ENCODE measurements at regions not wholly inside any gene's neighbourhood (a gene's known extent, or its start where the extent isn't known, plus 50 kb on each side); places are given as distances from the start of the nearest gene placed in this dataset.

DNA sequence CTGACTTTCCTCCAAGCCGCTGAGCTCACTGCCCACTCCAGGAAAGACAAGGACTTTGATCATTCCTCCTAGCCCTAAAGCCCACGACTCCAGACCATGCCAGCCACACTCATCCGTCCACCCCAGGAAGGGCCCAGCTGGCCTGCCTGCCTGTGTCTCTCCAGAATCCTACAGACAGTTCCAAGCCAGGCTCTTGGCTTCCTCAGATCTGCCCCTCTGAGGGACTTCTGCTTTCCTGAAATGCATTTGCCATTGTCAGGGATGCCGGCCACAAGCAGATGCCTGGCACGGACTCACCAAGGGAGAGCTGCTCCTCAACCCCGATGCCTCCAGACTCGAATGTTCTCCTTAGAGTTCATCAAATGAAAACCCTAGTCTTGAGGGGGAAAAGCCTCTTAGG, 155.8 kb downstream of the OAT start:
- ChIA-PET CTCF (interaction anchor here (0.6 kb wide), 1 partner anchor 126 kb away, joined by 3 read pairs; no protein-coding TSS in a partner anchor), POLR2A (no interaction called here)
- H3K9me3 ChIP-seq (ENCODE audit: control insufficient read depth, insufficient read depth, low read length) = peaks cover 10% of the 10 kb centered on the region
- H3K27me3 ChIP-seq (ENCODE audit: control insufficient read depth, insufficient read depth, low read length) = no peaks in the 10 kb centered on the region
- no peak overlapping the region for H3K4me3 ChIP-seq (ENCODE audit: low read depth, low read length)
- no peak for TF ChIP-seq CTCF (IDR thresholded peaks at IDR 0.05; ENCODE audit: low read depth, low read length)
- no peak for DNase-seq (ENCODE audit: low read depth, low spot score)
- H3K27ac ChIP-seq (ENCODE audit: low read depth, low read length) = no peak overlapping the region

DNA sequence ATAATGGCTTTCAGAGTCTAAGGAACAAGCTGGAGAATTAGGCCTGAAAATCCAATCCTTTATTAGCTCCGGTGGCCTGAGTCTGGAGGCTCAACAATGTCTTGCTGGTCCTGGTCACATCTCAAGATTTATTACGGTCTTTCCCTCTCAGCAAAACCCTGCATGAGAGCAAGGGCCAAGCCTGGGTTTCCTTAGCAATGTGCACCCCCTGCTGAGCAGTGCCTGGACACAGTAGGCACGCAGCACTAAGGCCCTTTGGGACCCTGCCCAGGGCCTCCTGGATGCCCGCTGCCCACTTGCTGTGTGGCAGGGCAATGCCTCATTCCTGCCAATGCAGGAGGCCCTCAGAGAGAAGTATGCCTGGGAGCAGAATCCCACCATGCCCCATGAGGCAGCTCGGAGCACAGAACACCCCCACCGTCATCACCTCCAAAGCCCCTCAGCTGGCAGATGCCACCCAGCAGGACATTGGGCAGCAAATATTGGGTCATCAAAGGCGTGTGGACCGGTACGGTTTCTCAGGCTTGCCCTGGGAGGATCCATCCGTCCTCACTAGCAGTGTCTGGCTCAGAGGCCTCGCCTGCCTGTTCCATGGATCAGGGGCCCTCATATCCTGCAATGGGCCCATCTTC, 156.4 kb downstream of the OAT start:
- peaks cover 10% of the 10 kb centered on the region for H3K9me3 ChIP-seq (ENCODE audit: control insufficient read depth, insufficient read depth, low read length)
- no peaks in the 10 kb centered on the region for H3K27me3 ChIP-seq (ENCODE audit: control insufficient read depth, insufficient read depth, low read length)
- DNase-seq (ENCODE audit: low read depth, low spot score) = no peak
- ChIA-PET POLR2A (no interaction called here), CTCF (interaction anchor here (1.1 to 1.3 kb wide), 2 partner anchors 128 to 268 kb away, joined by 3 to 4 read pairs; no protein-coding TSS in a partner anchor)
- no peak for TF ChIP-seq CTCF (IDR thresholded peaks at IDR 0.05; ENCODE audit: low read depth, low read length)
- H3K27ac ChIP-seq (ENCODE audit: low read depth, low read length) = no peak overlapping the region
- H3K4me3 ChIP-seq (ENCODE audit: low read depth, low read length) = no peak overlapping the region

DNA sequence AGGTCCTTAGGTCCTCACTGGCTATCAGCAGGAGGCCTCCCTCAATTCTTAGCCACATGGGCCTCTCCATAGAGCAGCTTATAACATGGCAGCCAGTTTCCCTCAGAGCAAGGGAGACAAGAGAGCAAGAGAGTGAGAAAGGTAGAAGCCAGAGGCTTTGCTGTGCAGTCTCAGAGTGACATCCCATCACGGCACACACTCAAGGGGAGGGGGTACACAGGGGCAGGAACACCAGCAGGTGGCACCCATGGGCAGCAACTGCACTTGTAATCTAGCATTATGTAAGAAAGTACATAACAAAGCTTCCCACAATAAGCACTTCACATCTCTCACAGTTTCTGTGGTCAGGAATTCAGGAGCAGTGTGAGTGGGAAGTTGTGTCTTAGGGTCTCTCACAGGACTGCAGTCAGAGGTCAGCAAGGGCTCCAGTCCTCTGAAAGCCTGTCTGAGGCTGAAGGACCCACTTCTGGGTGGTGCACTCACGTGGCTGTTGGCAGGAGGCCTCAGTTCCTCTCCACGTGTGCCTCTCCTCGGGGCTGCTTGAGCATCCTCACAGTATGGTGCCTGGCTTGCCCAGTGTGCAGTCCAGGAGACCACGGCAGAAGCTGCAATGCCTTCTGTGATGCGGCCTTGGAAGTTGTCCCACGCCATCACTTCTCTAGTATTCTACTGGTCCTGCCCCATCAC, 159.4 kb downstream of the OAT start:
- POLR2A ChIA-PET = no interaction called here
- CTCF ChIA-PET = interaction anchor here (0.5 to 2.2 kb wide), 5 partner anchors 95 to 279 kb away, joined by 3 to 21 read pairs (median 3); no protein-coding TSS in a partner anchor
- Histone ChIP-seq H3K27ac (ENCODE audit: low read depth, low read length) (no peak overlapping the region), H3K4me3 (ENCODE audit: low read depth, low read length) (no peak overlapping the region), H3K27me3 (ENCODE audit: control insufficient read depth, insufficient read depth, low read length) (no peaks in the 10 kb centered on the region), H3K9me3 (ENCODE audit: control insufficient read depth, insufficient read depth, low read length) (peaks cover 4% of the 10 kb centered on the region; the same call in 1 of the 2 replicates)
- peak; percentile 28; the same call in 1 of the 2 replicates for TF ChIP-seq CTCF (IDR thresholded peaks at IDR 0.05; ENCODE audit: low read depth, low read length)
- no peak for DNase-seq (ENCODE audit: low read depth, low spot score)

DNA sequence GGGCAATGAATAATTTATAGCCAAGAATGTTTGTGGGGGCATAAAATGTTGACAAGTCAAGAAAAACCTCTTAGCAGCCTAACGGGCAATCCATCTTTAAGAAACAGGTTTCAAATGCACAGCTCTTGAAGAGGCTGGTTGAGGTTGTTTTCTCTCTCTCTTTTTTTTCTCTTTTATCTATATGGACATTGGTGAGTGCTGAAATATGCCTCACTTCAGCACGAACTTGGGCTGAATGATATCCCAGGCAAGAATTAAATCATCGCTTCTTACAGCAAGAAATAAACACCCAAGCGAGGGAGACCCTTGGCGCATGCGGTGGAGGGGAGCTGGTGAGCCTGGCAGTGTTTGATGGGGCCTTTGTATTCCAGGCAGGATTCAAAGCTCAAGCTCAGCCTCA, 160.9 kb downstream of the OAT start:
- DNase-seq (ENCODE audit: low read depth, low spot score) = no peak
- no peaks in the 10 kb centered on the region for H3K27me3 ChIP-seq (ENCODE audit: control insufficient read depth, insufficient read depth, low read length)
- TF ChIP-seq CTCF (IDR thresholded peaks at IDR 0.05; ENCODE audit: low read depth, low read length) = no peak
- H3K4me3 ChIP-seq (ENCODE audit: low read depth, low read length) = no peak overlapping the region
- no peak overlapping the region for H3K27ac ChIP-seq (ENCODE audit: low read depth, low read length)
- ChIA-PET CTCF (interaction anchor here (2.2 kb wide), 1 partner anchor 132 kb away, joined by 21 read pairs; no protein-coding TSS in a partner anchor), POLR2A (no interaction called here)
- H3K9me3 ChIP-seq (ENCODE audit: control insufficient read depth, insufficient read depth, low read length) = peaks cover 4% of the 10 kb centered on the region; the same call in 1 of the 2 replicates

DNA sequence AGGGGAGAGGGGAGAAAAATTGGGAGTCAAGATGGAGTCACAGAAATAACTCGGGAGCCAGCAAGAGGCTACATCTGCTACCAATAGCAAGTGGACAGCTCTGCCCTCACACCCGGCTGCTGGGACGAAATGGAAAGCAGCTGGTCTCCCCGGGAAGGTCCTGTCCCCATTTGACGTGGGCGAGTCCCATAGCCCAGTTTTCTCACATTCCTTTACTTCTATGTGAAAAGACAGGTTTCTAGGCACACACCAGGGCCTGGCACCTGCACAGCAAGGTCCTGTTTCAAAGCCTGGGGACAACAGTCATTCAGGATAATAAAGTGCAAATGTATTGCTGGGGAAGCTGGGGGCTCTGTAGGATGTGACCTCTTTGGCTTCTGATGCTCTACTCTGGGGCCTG, 162.6 kb downstream of the OAT start:
- Histone ChIP-seq H3K4me3 (ENCODE audit: low read depth, low read length) (no peak overlapping the region), H3K27me3 (ENCODE audit: control insufficient read depth, insufficient read depth, low read length) (no peaks in the 10 kb centered on the region), H3K9me3 (ENCODE audit: control insufficient read depth, insufficient read depth, low read length) (peaks cover 4% of the 10 kb centered on the region; the same call in 1 of the 2 replicates), H3K27ac (ENCODE audit: low read depth, low read length) (no peak overlapping the region)
- CTCF ChIA-PET = interaction anchor here (1.4 kb wide), 1 partner anchor 133 kb away, joined by 3 read pairs; no protein-coding TSS in a partner anchor
- no peak for DNase-seq (ENCODE audit: low read depth, low spot score)
- TF ChIP-seq CTCF (IDR thresholded peaks at IDR 0.05; ENCODE audit: low read depth, low read length) = no peak
- POLR2A ChIA-PET = no interaction called here
